GM21723 (cell line): ENCODE measurements at regions not wholly inside any gene's neighbourhood (a gene's known extent, or its start where the extent isn't known, plus 50 kb on each side); places are given as distances from the start of the nearest gene placed in this dataset.
"Not testable (repeated sequence)": the region's sequence is repeated elsewhere in the genome, so short reads cannot be mapped to it uniquely, and the experiment has no call there.

Experiments
- ATAC-seq: cut with Tn5 transposase; IDR thresholded peaks from one replicate; pipeline ENCODE4 v1.9.1; 2021; ENCODE audit warnings: mild to moderate bottlenecking, moderate library complexity; ENCODE audit not compliant: unreplicated experiment

DNA sequence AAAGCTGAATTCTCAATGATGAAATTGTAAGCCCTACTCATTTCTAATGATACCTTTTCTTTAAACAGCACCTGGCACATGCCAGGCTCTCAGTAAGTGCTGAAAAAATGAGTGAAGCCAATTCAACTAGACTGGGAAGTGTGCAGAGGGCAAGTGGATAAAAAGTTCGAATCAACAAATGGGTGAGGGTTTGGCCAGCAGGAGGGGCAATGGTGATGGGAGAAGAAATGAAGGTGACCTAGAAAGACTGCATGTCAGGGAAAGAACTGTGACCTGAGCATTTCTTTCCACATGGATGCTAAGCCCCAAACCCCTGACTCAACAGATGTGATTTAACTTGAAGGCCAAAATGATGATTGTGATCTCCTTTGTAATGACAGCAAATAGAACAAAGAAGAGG, 54.6 kb downstream of the DKK1 start:
- ATAC-seq, result no peak

DNA sequence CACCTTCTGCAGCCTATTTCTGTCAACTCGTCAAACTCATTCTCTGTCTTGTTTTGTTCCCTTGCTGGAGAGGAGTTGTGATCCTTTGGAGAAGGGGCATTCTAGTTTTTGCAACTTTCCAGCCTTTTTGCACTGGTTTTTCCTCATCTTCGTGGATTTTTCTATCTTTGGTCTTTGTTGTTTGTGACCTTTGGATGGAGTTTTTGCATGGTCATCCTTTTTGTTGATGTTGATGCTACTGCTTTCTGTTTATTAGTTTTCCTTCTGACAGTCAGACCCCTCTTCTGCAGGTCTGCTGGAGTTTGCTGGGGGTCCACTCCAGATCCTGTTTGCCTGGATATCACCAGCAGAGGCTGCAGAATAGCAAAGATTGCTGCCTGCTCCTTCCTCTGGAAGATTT, 60.1 kb downstream of the DKK1 start:
- ATAC-seq, result not testable (repeated sequence)

DNA sequence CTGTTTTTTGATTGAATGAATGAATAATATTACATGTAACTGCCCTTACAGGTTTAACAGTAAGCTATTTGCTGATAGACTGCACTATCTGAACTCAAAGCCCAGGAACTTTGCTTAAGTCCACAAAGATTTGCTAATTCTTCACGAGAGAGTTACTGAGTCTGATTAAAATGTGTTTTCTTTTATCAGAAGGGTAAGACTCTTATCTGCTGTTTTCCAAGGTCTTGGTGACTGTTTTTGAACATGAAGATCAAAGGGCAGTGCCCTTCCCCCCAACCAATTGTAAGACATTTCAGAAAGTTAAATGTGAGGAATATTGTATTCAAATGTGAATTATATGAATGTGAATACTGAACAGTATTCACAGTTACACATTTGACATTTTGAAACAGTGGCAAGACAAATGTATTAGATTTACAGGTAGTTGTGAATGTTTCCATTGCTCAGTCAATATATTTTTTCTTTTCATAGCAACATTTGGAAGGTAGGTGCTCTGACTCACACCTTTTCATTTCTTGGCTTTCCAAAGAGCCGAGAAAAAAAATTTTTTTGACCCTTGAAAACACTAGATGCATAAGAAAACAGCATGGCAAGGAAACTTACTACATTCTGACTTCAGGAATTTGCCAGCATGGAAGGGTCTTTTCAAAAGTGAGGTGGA, 62.7 kb downstream of the DKK1 start:
- no peak for ATAC-seq

DNA sequence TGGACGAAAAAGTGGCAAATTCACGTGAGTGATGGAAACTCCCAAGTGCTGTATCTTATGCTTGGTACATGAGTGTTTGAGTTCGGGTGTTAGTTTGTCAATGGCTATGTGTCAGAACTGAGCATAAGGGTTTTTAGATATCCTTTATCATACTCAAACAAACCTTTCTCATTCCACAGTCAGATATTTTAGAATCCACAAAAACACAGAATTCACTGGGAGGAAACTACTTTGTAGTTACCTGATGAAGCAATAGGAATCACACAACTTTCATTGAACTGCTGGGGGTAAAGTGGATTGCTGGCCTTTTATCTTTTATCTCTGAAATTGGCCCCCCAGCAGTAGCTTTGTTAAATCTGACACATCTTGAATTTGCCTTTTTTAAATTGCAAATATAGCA, 64.0 kb downstream of the DKK1 start:
- ATAC-seq, result no peak

DNA sequence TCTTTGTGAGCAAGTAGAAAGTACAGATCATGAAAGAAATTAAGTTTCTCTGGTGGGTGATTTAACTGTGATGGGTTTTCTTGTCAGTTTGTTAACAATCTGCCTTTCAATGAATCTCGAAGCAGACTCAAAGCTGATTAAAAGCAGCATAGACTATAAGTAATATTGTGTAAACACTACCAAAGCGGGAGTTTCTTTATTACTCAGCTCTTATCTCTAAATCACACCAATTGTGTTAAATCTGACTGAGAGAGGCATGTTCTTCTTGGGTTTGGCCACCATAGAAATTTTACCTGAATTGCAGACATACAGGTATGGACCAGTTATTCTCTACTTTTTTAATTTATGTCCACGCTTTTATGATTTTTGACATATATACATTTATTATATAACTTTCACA, 65.2 kb downstream of the DKK1 start:
- no peak for ATAC-seq

DNA sequence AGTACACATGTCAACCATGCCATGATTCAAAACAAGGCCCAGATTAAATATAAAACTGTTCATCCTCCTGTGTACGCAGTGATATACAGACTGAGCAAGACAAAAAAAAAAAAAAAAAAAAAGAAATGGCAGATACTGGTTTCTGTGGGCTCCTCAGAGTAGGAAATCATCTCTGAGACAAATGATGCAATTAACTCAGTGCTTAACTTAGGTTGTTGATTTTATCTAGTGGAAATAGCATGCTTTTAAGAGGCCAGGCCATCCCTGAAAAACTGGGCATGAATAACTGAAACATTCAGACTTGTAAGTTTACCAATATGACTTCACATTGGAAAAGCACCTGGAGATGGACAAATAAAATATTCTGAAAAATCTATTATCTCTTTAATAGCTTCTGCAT, 69.0 kb downstream of the DKK1 start:
- ATAC-seq, result no peak

DNA sequence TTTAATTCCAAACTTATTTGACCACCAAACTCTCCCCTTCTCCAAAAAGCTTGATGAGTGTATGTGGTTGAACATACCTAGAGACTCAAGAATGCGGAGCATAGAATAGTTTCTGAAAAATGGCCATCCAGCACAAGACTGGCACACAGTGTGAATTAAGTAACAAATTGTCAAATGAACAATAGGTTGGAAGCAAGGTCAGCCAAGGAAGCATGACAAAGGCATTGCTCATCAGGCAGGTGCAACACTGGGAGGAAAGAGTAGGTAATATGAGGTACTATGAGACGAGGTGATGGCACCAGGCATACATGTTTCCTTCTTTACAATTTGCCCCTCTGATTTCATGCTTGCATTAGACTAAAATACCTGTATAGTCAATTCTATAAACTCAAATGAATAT, 73.7 kb downstream of the DKK1 start:
- ATAC-seq, result no peak

DNA sequence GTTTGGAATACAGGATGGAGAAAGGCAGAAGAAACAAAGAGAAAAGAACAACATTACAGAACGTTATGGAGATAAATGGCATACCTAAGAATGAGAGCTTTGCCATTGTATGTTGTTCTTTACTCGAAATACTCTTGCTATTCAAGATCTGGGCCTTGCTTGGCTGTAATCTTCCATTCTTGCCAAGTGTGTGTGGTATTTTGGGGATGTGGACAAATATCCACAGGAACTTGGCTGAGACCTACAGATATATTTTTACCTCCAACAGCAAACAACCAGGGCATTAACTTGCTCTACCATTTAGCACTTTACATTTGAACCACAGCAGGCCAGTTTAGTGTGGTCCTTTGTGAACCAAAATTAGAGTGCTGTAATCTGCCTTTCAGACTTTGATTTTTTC, 76.3 kb downstream of the DKK1 start:
- no peak for ATAC-seq

DNA sequence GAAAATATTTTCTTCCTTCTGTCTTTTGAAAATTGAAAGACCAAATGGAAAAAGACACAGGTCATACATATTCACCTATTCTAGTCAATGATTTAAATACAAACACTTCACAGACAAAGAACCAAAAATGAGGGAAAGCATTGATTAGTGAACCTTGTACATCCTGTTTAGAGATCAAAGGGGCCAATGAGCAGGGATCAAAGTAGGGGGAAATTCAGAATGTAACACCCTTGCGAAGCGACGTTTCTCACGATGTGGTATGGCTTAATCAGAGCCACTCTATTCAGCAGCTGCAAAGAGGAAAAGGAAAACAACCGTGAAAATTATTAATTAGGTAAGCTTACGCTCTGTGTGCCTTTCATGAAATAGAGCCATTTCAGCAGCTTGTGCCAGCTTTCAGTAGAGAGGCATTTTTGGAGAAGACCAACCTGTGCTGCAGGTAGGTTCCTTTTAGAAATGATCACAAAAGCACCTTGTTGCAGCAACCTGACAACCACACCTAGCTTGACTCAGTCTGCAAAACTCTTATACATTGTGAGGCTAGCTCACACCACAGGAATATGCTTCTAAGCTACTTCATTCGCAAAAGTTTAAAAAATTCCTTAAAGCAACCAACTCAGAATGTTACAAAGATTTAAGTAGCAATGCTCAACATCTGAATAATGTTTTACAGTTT, 78.0 kb downstream of the DKK1 start:
- no peak for ATAC-seq

DNA sequence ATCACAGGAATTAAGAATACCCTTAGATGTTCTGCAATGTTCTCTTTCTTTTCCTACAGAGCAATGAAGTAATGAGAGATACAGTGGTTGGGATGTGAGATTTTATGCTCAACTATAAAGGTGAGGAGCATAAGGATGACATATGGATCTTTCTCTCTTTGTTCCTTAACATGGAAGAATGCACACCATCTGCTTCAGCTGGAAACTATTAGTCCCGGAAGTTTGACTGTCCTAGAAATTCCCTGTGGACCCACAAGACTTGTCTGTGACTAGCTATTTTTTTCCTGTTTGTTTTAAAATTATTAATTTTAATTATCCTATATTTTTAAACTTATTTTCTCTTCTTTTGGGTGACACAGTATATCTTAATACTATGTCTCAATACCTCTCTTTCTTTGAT, 80.2 kb downstream of the DKK1 start:
- no peak for ATAC-seq

DNA sequence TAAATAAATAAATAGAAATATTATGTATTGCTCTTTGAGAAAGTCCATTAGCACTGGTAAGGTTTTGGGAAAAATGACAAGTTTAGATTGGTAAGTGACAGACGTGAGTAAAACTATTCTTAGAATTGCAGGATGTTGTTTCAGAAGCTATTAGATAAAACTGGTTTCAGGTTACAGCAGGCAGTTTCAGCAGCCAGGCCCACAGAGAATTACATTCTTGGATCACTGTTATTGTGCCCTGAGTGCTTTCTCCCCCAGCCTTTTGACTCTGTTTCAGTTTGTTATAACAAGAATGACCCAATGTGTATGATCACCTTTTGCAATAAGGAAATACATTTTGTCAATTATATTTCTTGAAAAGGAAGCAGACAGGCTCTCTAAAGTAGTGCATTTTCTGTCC, 86.5 kb downstream of the DKK1 start:
- ATAC-seq, result no peak

DNA sequence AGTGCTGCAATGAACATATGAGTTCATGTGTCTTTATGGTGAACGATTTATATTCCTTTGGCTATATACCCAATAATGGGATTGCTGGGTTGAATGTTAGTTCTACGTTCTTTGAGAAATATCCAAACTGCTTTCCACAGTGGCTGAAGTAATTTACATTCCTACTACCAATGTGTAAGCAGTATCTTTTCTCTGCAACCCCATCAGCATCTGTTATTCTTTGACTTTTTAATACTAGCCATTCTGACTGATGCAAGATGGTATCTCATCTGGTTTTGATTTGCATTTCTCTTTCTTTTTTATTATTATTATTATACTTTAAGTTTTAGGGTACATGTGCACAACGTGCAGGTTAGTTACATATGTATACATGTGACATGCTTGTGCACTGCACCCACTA, 89.7 kb downstream of the DKK1 start:
- not testable (repeated sequence) for ATAC-seq

DNA sequence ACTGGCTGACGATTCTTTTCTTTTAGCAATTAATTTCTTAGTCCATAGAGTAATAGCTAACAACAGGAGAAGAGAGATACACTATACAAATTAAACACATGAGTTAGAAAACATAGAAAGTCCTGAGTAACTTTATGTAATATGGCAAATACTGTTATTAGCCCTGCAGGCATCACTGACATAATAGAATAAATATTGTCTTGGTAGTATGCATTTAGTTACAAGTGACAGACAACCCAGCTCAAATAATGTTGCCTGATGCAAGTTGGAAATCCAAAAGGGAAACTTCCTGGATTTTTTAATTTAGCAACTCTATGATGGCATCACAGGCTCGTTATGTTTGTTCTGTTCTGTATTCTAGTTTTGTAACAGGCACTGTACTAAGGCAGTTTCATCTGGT, 95.1 kb downstream of the DKK1 start:
- no peak for ATAC-seq

DNA sequence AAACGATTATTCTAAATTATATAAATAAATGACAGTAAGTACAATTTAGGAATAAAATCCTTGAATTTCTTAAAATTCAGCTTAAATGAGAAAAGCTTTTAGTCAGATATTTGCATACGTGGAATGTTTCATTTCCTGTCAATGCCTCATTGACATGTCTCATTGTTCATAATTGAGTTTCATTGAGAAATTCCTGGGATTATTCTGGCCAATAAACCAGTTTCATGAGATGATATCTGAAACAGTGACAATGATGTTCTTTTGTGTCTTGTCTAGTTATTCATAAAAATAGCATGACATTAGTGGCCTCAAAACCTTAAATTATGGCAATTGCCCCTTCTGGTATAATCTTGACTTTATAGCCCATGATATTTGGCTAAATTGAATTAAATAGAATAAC, 95.8 kb downstream of the DKK1 start:
- ATAC-seq, result no peak

DNA sequence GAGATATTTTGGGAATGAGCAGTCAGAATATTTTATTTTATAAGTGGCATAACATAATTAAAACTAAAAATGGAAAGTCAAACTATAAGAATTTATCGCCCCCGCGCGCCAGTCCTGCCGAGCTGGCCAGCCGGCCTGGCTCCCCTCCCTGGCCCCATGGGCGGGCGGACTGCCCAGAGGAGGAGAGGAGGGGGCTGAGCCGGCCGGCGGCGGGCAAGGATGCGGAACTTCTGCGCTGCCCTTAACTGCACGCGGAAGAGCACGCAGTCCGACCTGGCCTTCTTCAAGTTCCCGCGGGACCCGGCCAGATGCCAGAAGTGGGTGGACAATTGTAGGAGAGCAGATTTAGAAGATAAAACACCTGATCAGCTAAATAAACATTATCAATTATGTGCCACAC, 96.8 kb downstream of the DKK1 start:
- no peak for ATAC-seq

DNA sequence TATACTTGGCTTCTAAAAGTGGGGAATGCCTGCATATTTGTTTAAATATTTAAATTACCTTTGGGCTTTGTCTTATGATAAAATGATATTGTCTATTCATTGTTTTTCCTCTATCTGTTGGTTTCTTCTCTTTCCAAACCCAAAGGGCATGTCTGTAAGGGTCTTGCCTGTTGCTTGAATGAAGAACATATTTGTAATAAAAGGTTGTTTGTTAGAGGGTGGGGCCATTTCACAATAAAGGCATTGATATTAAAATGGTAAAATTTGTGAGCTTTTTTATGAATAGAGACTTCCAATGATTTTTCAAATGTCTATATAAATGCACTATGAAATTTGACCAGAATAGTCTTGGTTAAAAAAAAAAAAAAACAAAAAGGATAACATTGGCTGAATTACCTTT, 105.2 kb downstream of the DKK1 start:
- no peak for ATAC-seq

DNA sequence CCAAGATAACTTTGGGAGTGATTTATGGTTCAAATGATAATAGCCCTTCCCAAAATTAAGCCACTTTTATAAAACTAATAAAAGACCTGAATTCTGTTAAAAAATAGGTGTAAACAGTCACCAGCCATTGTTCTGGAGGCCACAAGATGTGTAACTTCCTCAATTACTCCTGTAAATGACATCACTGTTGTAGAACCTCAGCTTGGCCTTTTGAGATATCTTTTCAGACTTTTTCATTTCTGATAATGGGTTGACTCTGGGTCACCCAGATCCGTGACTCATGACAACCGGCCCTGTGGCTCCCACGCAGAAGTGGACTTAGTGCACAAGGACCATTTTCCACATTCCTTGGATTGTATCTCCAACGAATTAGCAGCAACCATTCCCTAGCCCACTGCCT, 106.6 kb downstream of the DKK1 start:
- no peak for ATAC-seq

DNA sequence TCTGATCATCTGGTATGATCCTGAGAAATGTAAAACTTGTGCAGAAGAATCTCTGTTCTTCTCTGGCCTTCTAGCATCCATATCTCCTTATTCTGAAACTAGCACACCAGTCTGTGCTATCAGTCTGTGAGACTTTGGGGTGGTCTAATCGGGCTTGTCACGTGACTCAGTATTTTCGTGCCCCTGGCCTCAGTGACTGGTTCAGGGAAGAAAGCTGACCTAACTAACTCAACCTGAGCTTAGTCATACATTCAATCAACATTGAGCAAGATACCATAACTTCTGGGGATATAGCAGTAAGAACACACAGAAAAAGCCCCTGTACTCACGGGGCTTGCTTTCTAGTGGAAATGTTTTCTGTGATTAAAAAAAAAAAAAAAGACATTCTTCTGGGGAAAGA, 109.3 kb downstream of the DKK1 start:
- no peak for ATAC-seq

DNA sequence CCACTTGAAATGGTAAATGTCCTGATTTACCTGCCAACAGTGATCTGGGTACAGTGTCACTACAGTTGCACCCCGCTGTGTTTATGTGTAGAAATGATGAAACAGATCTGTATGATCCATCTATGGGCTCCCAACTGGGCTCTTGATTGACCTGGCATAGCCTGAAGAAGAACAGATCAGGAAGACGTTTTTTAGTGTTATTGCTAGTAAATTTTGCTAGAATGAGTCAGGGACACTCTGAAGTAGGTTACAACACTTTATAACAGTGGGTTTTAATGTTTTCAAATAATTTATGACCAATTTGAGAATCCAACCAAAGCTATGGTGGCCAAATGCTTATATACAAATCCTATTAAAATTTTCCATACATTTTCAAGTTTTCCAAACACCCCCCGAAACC, 110.3 kb downstream of the DKK1 start:
- ATAC-seq, result no peak

DNA sequence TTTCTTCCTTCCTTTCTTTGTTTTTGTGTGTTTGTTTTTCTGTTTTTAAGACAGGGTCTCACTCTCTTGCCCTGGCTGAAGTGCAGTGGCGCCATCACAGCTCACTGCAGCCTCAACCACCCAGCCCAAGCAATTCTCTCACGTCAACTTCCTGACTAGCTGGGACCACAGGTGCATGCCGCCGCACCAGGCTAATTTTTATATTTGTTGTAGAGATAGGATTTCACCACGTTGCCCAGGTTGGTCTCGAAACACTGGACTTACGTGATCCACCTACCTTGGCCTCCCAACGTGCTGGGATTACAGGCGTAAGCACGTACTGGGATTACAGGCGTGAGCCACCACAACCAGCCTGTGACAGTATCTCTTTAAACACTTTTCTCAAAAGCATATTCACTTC, 120.7 kb downstream of the DKK1 start:
- ATAC-seq, result no peak

DNA sequence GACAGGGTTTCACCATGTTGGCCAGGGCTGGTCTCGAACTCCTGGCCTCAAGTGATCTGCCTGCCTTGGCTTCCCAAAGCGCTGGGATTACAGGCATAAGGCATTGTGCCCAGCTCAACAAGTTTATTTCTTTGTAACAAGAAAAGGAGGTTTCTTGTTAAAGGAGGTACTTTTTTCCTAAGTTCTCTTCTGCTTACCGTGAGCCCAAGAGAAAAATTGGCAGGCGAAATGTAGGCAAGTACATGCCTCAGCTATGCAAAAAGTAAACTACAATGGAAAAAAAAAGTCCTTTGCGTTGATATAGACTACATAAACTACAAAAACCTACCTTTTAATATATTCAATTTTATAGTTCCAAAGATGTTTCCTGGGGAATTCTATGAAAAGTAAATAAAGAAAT, 122.6 kb downstream of the DKK1 start:
- no peak for ATAC-seq

DNA sequence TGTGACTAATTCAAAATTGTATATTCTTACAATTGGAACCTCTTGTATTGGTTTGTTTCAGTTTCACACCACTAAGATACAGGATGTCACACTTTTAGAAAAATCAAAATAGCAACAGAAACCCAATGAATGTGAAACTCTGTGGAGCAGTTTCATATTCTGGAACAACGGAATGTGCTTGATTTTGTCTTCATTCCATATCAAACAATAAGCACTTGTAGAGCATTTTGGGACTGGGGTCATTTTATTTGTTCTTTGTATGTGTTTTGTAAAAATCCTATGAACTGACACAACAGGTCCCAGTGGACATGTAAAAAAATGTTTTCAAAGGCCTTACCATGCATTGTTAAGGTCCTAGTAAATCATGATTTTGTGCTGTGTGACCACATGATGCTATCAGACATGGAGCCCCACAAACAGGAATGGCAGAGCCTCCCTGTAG, 123.1 kb downstream of the DKK1 start:
- ATAC-seq, result peak; percentile 95

DNA sequence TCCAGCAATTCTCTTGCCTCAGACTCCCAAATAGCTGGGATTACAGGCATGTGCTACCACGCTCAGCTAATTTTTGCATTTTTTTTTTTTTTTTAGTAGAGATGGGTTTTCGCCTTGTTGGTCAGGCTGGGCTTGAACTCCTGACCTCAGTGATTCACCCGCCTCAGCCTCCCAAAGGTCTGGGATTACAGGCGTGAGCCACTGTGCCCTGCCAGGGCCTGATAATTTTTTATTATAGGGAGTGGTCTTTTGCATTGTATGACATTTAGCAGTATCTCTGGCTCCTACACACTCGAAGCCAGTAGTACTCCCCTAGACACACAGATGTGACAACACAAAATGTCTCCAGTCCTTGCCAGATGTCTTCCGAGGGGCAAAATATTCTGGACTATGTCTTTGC, 124.0 kb downstream of the DKK1 start:
- ATAC-seq, result no peak
